CD4-positive, alpha-beta T cell (primary cell): ENCODE measurements at regions not wholly inside any gene's neighbourhood (a gene's known extent, or its start where the extent isn't known, plus 50 kb on each side); places are given as distances from the start of the nearest gene placed in this dataset.

Experiments
- ATAC-seq: fragments of 200-7000 bp; cut with Tn5 transposase; one replicate; pipeline ENCODE4 v1.10.0; 2022; ENCODE audit warnings: mild to moderate bottlenecking; ENCODE audit not compliant: poor library complexity
- CTCF ChIA-PET: fragments of 350-600 bp; sonication (Branson Sonifier 250); formaldehyde crosslinking; loops from one replicate; lab custom pipeline; 2021; ENCODE audit warnings: antibody characterized with exemption, inconsistent platforms; lab: Charles Lee
- POLR2A ChIA-PET: fragments of 350-600 bp; sonication (Branson Sonifier 250); formaldehyde crosslinking; loops from one replicate; lab custom pipeline; 2021; ENCODE audit warnings: antibody characterized with exemption, inconsistent platforms; lab: Charles Lee
- DNase-seq, 14 experiments: peaks; one replicate each; pipeline ENCODE4 v3.0.0-alpha.2; 2013 to 2020; ENCODE audit warnings: mixed read lengths in 2 of 14
- H3K27ac ChIP-seq, 2 donors: one replicate each; pipeline versions ENCODE4 v1.5.1 to v1.7.0; 2013; ENCODE audit warnings: low read length in 2 of 2, low read depth in 1 of 2, mild to moderate bottlenecking in 1 of 2
- H3K27me3 ChIP-seq, 2 experiments: 1 replicate in 1 of 2; 2 replicates in 1 of 2; pipeline versions ENCODE4 v1.6.1 to v1.7.0; 2013; ENCODE audit warnings: low read length in 2 of 2, control low read depth in 1 of 2, mild to moderate bottlenecking in 1 of 2, moderate library complexity in 1 of 2; ENCODE audit not compliant: insufficient read depth in 2 of 2, control insufficient read depth in 1 of 2
- H3K36me3 ChIP-seq: one replicate; pipeline ENCODE4 v1.6.1; 2013; ENCODE audit warnings: low read length, control low read depth; ENCODE audit not compliant: insufficient read depth
- H3K4me1 ChIP-seq: one replicate; pipeline ENCODE4 v1.6.1; 2013; ENCODE audit warnings: low read length, control low read depth; ENCODE audit not compliant: insufficient read depth
- H3K4me3 ChIP-seq: one replicate; pipeline ENCODE4 v1.5.1; 2013; ENCODE audit warnings: mild to moderate bottlenecking, low read length, moderate library complexity
- H3K9me3 ChIP-seq, 2 experiments: 1 replicate in 1 of 2; 2 replicates in 1 of 2; pipeline versions ENCODE4 v1.6.1 to v1.7.0; 2013; ENCODE audit warnings: low read length in 2 of 2, mild to moderate bottlenecking in 2 of 2, control low read depth in 1 of 2, moderate library complexity in 1 of 2; ENCODE audit not compliant: control insufficient read depth in 1 of 2, insufficient read depth in 1 of 2
- H3K27ac Mint-ChIP-seq: one replicate; pipeline ENCODE4 v1.8.0; 2020; ENCODE audit warnings: mixed read lengths
- H3K27me3 Mint-ChIP-seq: one replicate; pipeline ENCODE4 v1.8.0; 2021; ENCODE audit warnings: mixed read lengths
- H3K36me3 Mint-ChIP-seq: one replicate; pipeline ENCODE4 v1.8.0; 2021; ENCODE audit warnings: low read depth, mixed read lengths
- H3K4me1 Mint-ChIP-seq: one replicate; pipeline ENCODE4 v1.8.0; 2021; ENCODE audit warnings: low read depth, mixed read lengths
- H3K4me3 Mint-ChIP-seq: one replicate; pipeline ENCODE4 v1.8.0; 2020; ENCODE audit warnings: mild to moderate bottlenecking, mixed read lengths
- H3K9me3 Mint-ChIP-seq: one replicate; pipeline ENCODE4 v1.8.0; 2020; ENCODE audit warnings: mixed read lengths
- intact Hi-C, 2 experiments: fragments of 100-400 bp; cut with DNase I in 1 of 2; cut with micrococcal nuclease in 1 of 2; formaldehyde crosslinking; loops; one replicate each; pipeline versions ENCODE4 v1.15.1 to v1.9.0; 2023 to 2025; cut with DNase I, micrococcal nuclease
- TF ChIP-seq, protein P1 (sequence below): fragments of 200-600 bp; IDR thresholded peaks from one replicate; pipeline ENCODE4 v1.8.0; 2022; ENCODE audit warnings: antibody characterized with exemption, mild to moderate bottlenecking

DNA sequence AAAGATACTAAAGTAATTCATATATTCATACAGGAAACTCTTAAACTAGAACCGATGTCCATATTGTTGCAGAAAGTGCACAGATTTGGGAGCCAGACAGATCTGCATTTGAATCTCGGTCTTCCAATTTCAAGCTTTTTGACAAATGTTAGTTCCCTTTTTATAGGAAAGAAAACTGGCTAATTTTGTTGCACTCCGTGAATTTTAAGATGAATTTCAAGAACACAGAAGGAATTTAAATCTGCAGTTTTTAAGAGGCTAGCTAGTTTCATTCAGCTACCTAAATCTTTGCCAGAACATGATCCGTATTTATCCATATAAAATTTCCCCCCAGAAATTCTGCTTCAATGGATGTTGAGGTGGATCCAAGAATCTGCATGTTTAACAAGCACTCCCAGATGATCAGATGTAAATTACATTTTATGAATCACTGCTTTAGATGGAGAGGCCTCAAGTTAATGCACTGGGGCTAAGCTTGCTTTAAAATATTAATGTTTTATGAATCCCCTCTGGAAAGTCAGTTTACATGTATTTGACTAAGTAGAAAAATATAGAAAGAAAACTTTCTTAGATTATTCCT lies 1296.3 kb upstream of the CADM2 start:
- H3K27ac Mint-ChIP-seq, result no peak overlapping the region
- H3K4me1 Mint-ChIP-seq, result no peaks in the 10 kb centered on the region
- H3K27ac ChIP-seq, result no peak overlapping the region
- no peak for DNase-seq
- intact Hi-C loops, result no loop called here
- no peaks in the 10 kb centered on the region for H3K27me3 Mint-ChIP-seq
- no peaks in the 10 kb centered on the region for H3K36me3 Mint-ChIP-seq
- TF ChIP-seq, protein P1, sequence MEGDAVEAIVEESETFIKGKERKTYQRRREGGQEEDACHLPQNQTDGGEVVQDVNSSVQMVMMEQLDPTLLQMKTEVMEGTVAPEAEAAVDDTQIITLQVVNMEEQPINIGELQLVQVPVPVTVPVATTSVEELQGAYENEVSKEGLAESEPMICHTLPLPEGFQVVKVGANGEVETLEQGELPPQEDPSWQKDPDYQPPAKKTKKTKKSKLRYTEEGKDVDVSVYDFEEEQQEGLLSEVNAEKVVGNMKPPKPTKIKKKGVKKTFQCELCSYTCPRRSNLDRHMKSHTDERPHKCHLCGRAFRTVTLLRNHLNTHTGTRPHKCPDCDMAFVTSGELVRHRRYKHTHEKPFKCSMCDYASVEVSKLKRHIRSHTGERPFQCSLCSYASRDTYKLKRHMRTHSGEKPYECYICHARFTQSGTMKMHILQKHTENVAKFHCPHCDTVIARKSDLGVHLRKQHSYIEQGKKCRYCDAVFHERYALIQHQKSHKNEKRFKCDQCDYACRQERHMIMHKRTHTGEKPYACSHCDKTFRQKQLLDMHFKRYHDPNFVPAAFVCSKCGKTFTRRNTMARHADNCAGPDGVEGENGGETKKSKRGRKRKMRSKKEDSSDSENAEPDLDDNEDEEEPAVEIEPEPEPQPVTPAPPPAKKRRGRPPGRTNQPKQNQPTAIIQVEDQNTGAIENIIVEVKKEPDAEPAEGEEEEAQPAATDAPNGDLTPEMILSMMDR, result no peak
- ChIA-PET CTCF (no interaction called here), POLR2A (no interaction called here)
- H3K4me3 Mint-ChIP-seq, result no peak overlapping the region
- no peak for ATAC-seq
- no peak overlapping the region for H3K4me3 ChIP-seq
- no peaks in the 10 kb centered on the region for H3K27me3 ChIP-seq
- H3K9me3 ChIP-seq, result no peaks in the 10 kb centered on the region
- no peaks in the 10 kb centered on the region for H3K36me3 ChIP-seq
- no peaks in the 10 kb centered on the region for H3K4me1 ChIP-seq
- peaks cover 12% of the 10 kb centered on the region for H3K9me3 Mint-ChIP-seq

DNA sequence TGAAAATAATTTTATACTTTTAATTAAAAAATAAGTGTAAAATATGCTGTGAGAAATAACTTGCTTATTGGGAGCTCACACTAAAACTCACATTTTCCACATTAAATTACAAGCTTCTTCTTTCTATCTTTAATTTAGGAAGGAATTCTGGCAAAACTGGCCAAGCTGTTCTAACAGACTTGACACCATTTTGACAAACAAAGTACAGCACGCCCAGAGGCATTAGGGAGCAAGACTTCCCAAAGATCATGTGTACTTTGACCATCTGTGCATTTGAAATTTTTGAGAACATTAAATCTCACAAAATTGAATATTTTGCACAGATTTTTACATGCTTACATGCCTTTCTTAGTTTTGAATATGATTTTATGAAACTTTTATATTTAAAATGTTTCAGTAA lies 1288.4 kb upstream of the CADM2 start:
- Mint-ChIP-seq H3K36me3 (no peaks in the 10 kb centered on the region), H3K4me1 (no peaks in the 10 kb centered on the region), H3K27ac (no peak overlapping the region), H3K27me3 (no peaks in the 10 kb centered on the region), H3K9me3 (peaks cover 9% of the 10 kb centered on the region), H3K4me3 (no peak overlapping the region)
- Histone ChIP-seq H3K36me3 (no peaks in the 10 kb centered on the region), H3K4me3 (no peak overlapping the region), H3K27ac (no peak overlapping the region), H3K4me1 (no peaks in the 10 kb centered on the region), H3K9me3 (no peaks in the 10 kb centered on the region), H3K27me3 (no peaks in the 10 kb centered on the region)
- intact Hi-C loops, result no loop called here
- DNase-seq (no peak), ATAC-seq (no peak)
- CTCF ChIA-PET, result interaction anchor here (0.6 kb wide), 1 partner anchor 237 kb away, joined by 3 read pairs; no protein-coding TSS in a partner anchor
- POLR2A ChIA-PET, result no interaction called here
- TF ChIP-seq, protein P1, result no peak

DNA sequence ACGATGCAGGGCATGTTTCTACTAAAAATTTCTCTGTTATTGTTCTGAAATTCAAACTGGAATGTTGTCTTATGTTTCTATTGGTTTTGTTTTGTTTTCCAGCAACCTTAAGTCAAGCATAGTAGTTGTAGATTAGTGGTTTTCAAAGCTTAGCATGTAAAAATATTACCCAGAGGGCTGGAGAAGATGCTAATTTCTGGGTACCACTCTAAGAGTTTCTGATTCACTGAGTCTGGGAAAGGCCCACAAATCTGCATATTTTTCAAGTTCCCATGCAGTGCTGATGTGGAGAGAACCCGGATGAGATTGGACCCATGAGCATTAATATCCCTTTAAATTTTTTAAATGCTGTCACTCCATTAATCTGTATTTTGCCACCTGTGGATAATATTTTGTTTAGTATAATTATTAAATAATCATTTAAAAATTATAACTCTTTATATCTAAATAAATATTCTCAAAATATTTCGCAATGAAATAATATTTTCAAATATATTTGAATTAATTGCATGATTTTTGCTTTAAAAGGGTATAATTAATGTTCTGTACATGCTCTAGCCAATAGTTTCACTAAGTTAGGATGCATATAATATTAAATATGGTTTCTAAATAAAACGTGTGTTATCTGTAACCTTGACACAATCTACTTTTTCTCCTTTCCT lies 1274.7 kb upstream of the CADM2 start:
- peaks cover 0 to 4% of the 10 kb centered on the region in 2 experiments for H3K9me3 ChIP-seq
- H3K4me1 ChIP-seq, result no peaks in the 10 kb centered on the region
- H3K27me3 ChIP-seq, result no peaks in the 10 kb centered on the region
- Mint-ChIP-seq H3K4me3 (no peak overlapping the region), H3K36me3 (no peaks in the 10 kb centered on the region), H3K27ac (no peak overlapping the region), H3K9me3 (peaks cover 11% of the 10 kb centered on the region), H3K4me1 (no peaks in the 10 kb centered on the region), H3K27me3 (no peaks in the 10 kb centered on the region)
- TF ChIP-seq, protein P1, result no peak
- H3K4me3 ChIP-seq, result no peak overlapping the region
- intact Hi-C loops, result no loop called here
- ChIA-PET POLR2A (no interaction called here), CTCF (no interaction called here)
- ATAC-seq, result no peak
- no peaks in the 10 kb centered on the region for H3K36me3 ChIP-seq
- DNase-seq, result no peak
- no peak overlapping the region for H3K27ac ChIP-seq
